ENCODE measurements at regions not wholly inside any gene's neighbourhood (a gene's known extent, or its start where the extent isn't known, plus 50 kb on each side); places are given as distances from the start of the nearest gene placed in this dataset.

- no peak for DNase-seq (ENCODE audit: low spot score)
Measured at GRCh38 chr3:31423482-31423881, 109.2 kb upstream of the STT3B start.

- DNase-seq (ENCODE audit: low spot score) = no peak
Measured at GRCh38 chr3:31425401-31425800, 107.3 kb upstream of the STT3B start.

- no peak for DNase-seq (ENCODE audit: low spot score)
Measured at GRCh38 chr3:31427623-31428022, 105.1 kb upstream of the STT3B start.

GRCh38 chr3:31431321-31431720 is 101.4 kb upstream of the STT3B start:
- DNase-seq (ENCODE audit: low spot score) = no peak

- DNase-seq (ENCODE audit: low spot score) = no peak
Measured at GRCh38 chr3:31432897-31433678, 99.6 kb upstream of the STT3B start.

GRCh38 chr3:31433679-31433992 is 99.1 kb upstream of the STT3B start:
- no peak for DNase-seq (ENCODE audit: low spot score)

- DNase-seq (ENCODE audit: low spot score) = no peak
Measured at GRCh38 chr3:31434819-31435218, 97.9 kb upstream of the STT3B start.

- no peak for DNase-seq (ENCODE audit: low spot score)
Measured at GRCh38 chr3:31436830-31437229, 95.9 kb upstream of the STT3B start.

GRCh38 chr3:31438742-31439141 is 94.0 kb upstream of the STT3B start:
- DNase-seq (ENCODE audit: low spot score) = no peak

- no peak for DNase-seq (ENCODE audit: low spot score)
Measured at GRCh38 chr3:31439890-31440750, 92.6 kb upstream of the STT3B start.

GRCh38 chr3:31440878-31441277 is 91.8 kb upstream of the STT3B start:
- no peak for DNase-seq (ENCODE audit: low spot score)

- no peak for DNase-seq (ENCODE audit: low spot score)
Measured at GRCh38 chr3:31442755-31443154, 90.0 kb upstream of the STT3B start.

GRCh38 chr3:31444220-31445142 is 88.2 kb upstream of the STT3B start:
- no peak for DNase-seq (ENCODE audit: low spot score)

GRCh38 chr3:31445701-31446100 is 87.0 kb upstream of the STT3B start:
- DNase-seq (ENCODE audit: low spot score) = no peak

GRCh38 chr3:31448035-31448881 is 84.5 kb upstream of the STT3B start:
- peak; percentile 33 for DNase-seq (ENCODE audit: low spot score)

- DNase-seq (ENCODE audit: low spot score) = no peak
Measured at GRCh38 chr3:31448882-31449243, 83.9 kb upstream of the STT3B start.

GRCh38 chr3:31449318-31449717 is 83.4 kb upstream of the STT3B start:
- no peak for DNase-seq (ENCODE audit: low spot score)

- DNase-seq (ENCODE audit: low spot score) = no peak
Measured at GRCh38 chr3:31450345-31450744, 82.4 kb upstream of the STT3B start.

GRCh38 chr3:31452495-31453106 is 80.1 kb upstream of the STT3B start:
- no peak for DNase-seq (ENCODE audit: low spot score)

GRCh38 chr3:31453430-31453829 is 79.3 kb upstream of the STT3B start:
- DNase-seq (ENCODE audit: low spot score) = no peak

- DNase-seq (ENCODE audit: low spot score) = no peak
Measured at GRCh38 chr3:31455524-31455923, 77.2 kb upstream of the STT3B start.

Data from CD4-positive, alpha-beta T cell treated with Interleukin-6 at 100 ng/mL for 8 hours (primary cell).